Bronchial epithelial cell (primary cell): ENCODE measurements at regions not wholly inside any gene's neighbourhood (a gene's known extent, or its start where the extent isn't known, plus 50 kb on each side); places are given as distances from the start of the nearest gene placed in this dataset.
A peak's percentile ranks its signal among the peaks of the same experiment; 100 is the strongest.

ENCODE experiments used
- DNase-seq: peaks from one replicate; pipeline ENCODE4 v3.0.0-alpha.2; 2010; ENCODE audit warnings: low read depth
- FAIRE-seq: peaks from 2 replicates; lab custom pipeline; 2011; peaks lifted over from hg19 to GRCh38; lab: Jason Lieb, UNC
- H3K27me3 ChIP-seq: 2 replicates; pipeline ENCODE4 v1.5.1; 2011; ENCODE audit warnings: low read length; ENCODE audit not compliant: control insufficient read depth, insufficient read depth
- H3K36me3 ChIP-seq: 2 replicates; pipeline ENCODE4 v1.5.1; 2011; ENCODE audit warnings: low read length; ENCODE audit not compliant: control insufficient read depth, insufficient read depth
- H3K4me3 ChIP-seq: 2 replicates; pipeline ENCODE4 v1.5.1; 2011; ENCODE audit warnings: mild to moderate bottlenecking, low read depth, low read length, control low read depth
- TF ChIP-seq, protein P1 (sequence below): IDR thresholded peaks from 2 replicates; pipeline ENCODE4 v1.5.1; 2011; ENCODE audit warnings: mild to moderate bottlenecking, moderate library complexity, low read length, control low read depth, inconsistent platforms; ENCODE audit not compliant: insufficient read depth, severe bottlenecking

- no peak for DNase-seq
- no peak for FAIRE-seq
- no peak overlapping the region for H3K4me3 ChIP-seq
- H3K36me3 ChIP-seq = no peaks in the 10 kb centered on the region
- no peaks in the 10 kb centered on the region for H3K27me3 ChIP-seq
- TF ChIP-seq, protein P1, sequence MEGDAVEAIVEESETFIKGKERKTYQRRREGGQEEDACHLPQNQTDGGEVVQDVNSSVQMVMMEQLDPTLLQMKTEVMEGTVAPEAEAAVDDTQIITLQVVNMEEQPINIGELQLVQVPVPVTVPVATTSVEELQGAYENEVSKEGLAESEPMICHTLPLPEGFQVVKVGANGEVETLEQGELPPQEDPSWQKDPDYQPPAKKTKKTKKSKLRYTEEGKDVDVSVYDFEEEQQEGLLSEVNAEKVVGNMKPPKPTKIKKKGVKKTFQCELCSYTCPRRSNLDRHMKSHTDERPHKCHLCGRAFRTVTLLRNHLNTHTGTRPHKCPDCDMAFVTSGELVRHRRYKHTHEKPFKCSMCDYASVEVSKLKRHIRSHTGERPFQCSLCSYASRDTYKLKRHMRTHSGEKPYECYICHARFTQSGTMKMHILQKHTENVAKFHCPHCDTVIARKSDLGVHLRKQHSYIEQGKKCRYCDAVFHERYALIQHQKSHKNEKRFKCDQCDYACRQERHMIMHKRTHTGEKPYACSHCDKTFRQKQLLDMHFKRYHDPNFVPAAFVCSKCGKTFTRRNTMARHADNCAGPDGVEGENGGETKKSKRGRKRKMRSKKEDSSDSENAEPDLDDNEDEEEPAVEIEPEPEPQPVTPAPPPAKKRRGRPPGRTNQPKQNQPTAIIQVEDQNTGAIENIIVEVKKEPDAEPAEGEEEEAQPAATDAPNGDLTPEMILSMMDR = no peak
Observed at GRCh38 chr20:40538131-40538530, 150.9 kb downstream of the MAFB start.

GRCh38 chr20:40536808-40537207, 152.2 kb downstream of the MAFB start:
- Histone ChIP-seq H3K27me3 (no peaks in the 10 kb centered on the region), H3K36me3 (no peaks in the 10 kb centered on the region), H3K4me3 (no peak overlapping the region)
- TF ChIP-seq, protein P1 = no peak
- DNase-seq (peak; percentile 12), FAIRE-seq (no peak)

DNA sequence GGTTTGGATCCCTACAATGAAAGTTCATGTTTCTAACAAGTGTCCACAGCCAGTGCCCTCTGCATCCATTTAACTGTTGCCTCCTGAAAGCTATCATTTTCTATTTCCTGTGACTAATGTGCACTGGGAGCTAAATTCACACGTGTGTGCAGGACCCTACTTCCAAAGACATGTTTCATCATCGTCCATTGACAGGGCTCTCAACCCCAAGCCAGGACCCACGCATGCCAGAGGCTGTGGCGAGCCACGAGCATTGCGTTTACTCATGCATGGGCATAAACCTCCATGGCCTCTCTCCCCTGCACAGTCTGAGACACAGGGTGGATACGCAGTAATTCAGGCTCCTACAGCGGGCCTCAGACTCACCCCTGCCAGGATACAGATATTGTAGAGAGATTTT, 153.2 kb downstream of the MAFB start:
- H3K27me3 ChIP-seq = no peaks in the 10 kb centered on the region
- no peak for DNase-seq
- FAIRE-seq = no peak
- no peaks in the 10 kb centered on the region for H3K36me3 ChIP-seq
- no peak overlapping the region for H3K4me3 ChIP-seq
- TF ChIP-seq, protein P1 = no peak

DNA sequence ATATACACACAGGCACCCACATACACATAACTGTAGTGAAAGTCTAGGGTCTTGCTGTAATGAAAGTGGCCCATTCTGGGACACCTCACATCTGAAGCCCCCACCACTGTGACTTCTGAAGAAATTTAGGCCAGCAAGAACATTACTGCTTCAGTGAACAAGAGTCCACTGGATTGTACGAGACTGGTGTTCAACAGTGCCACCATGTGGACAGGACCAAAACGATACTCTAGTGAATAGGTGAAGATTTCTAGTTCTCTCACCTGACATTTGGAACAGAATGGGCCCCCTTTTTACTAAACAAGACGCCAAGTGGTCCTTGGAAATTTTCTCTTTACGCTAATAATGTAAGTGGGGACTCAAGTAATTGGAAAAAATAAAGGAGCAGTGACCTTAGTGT, 156.9 kb downstream of the MAFB start:
- TF ChIP-seq, protein P1 = peak; percentile 36
- FAIRE-seq (peak; percentile 43), DNase-seq (peak; percentile 26)
- Histone ChIP-seq H3K36me3 (no peaks in the 10 kb centered on the region), H3K27me3 (no peaks in the 10 kb centered on the region), H3K4me3 (no peak overlapping the region)

GRCh38 chr20:40525351-40525750, 163.7 kb downstream of the MAFB start:
- DNase-seq (no peak), FAIRE-seq (no peak)
- Histone ChIP-seq H3K36me3 (no peaks in the 10 kb centered on the region), H3K27me3 (no peaks in the 10 kb centered on the region), H3K4me3 (no peak overlapping the region)
- TF ChIP-seq, protein P1 = no peak

DNA sequence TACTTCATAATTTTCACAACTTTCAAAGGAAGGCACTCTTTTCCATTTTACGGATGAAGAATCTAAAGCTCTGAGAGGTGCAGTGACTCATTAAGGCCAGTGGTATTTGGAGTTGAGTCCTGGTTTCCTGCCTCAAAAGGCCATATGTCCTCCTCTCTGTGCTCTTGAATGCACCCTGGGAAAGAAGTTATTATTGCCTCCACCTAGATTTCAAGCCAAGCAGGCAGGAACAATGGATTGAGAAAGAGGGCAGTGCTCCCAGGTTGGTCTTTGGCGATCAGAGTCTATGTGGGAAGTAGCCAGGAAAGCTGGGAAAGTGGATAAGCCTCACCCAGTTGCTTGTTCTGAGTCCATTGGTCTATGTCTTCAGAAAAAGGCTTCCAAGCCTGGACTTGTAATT, 165.0 kb downstream of the MAFB start:
- Histone ChIP-seq H3K36me3 (no peaks in the 10 kb centered on the region), H3K4me3 (no peak overlapping the region), H3K27me3 (no peaks in the 10 kb centered on the region)
- no peak for DNase-seq
- FAIRE-seq = no peak
- TF ChIP-seq, protein P1 = no peak
